ENCODE measurements at regions not wholly inside any gene's neighbourhood (a gene's known extent, or its start where the extent isn't known, plus 50 kb on each side); places are given as distances from the start of the nearest gene placed in this dataset.

GRCh38 chr12:89161557-89161956 lies 190.7 kb downstream of the DUSP6 start:
- no peak overlapping the region for H3K4me3 ChIP-seq (replicated peaks; ENCODE audit: low read depth, low read length)
- TF ChIP-seq, protein P1, sequence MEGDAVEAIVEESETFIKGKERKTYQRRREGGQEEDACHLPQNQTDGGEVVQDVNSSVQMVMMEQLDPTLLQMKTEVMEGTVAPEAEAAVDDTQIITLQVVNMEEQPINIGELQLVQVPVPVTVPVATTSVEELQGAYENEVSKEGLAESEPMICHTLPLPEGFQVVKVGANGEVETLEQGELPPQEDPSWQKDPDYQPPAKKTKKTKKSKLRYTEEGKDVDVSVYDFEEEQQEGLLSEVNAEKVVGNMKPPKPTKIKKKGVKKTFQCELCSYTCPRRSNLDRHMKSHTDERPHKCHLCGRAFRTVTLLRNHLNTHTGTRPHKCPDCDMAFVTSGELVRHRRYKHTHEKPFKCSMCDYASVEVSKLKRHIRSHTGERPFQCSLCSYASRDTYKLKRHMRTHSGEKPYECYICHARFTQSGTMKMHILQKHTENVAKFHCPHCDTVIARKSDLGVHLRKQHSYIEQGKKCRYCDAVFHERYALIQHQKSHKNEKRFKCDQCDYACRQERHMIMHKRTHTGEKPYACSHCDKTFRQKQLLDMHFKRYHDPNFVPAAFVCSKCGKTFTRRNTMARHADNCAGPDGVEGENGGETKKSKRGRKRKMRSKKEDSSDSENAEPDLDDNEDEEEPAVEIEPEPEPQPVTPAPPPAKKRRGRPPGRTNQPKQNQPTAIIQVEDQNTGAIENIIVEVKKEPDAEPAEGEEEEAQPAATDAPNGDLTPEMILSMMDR (IDR thresholded peaks at IDR 0.05; ENCODE audit: insufficient read depth, low read length, poor library complexity, severe bottlenecking): no peak
- H3K36me3 ChIP-seq (ENCODE audit: control insufficient read depth, insufficient read depth, low read length): no peaks in the 10 kb centered on the region
- no peaks in the 10 kb centered on the region for H3K27me3 ChIP-seq (replicated peaks; ENCODE audit: control insufficient read depth, insufficient read depth, low read length)
- DNase-seq (ENCODE audit: extremely low read depth, insufficient read length): no peak

DNA sequence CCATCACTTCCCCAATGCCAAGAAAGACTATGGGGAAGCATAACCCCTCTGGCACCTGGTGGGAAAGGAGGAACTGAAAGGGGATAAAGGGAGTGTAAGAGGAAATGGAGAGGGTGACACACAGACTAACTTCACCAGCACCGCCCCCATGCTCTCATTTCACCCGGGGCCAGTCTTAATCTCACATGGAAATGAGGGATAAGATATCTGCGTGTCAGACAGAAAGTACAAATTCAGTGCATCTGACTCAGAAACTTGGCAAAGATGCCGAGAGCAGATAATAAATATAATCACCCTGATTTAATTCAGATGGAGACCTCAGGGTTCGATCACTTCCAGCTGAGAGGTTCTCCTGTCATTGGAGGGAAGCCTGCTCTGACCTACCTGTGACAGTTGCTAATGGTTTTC lies 191.6 kb downstream of the DUSP6 start:
- no peaks in the 10 kb centered on the region for H3K27me3 ChIP-seq (replicated peaks; ENCODE audit: control insufficient read depth, insufficient read depth, low read length)
- DNase-seq (ENCODE audit: extremely low read depth, insufficient read length): no peak
- no peaks in the 10 kb centered on the region for H3K36me3 ChIP-seq (ENCODE audit: control insufficient read depth, insufficient read depth, low read length)
- TF ChIP-seq, protein P1 (IDR thresholded peaks at IDR 0.05; ENCODE audit: insufficient read depth, low read length, poor library complexity, severe bottlenecking): no peak
- no peak overlapping the region for H3K4me3 ChIP-seq (replicated peaks; ENCODE audit: low read depth, low read length)

DNA sequence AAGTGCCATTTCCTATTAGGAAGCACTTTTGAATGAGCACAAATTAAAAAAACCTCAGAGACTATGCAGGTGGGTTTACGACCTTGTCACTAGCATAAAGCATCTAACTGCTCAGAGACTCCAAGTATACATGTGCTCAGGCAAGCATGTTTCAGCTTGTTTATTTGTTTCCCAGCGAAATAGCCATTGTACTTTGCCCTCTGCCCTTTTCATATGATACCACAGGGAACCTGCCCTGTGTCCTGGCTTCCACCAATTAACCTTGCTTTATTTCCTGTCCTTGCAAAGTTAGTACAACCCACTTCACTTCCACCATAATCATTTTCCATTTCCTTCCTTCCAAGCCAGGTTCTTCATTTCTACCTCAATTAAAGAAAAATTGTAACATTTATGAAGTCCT lies 194.9 kb downstream of the DUSP6 start:
- DNase-seq (ENCODE audit: extremely low read depth, insufficient read length): no peak
- TF ChIP-seq, protein P1 (IDR thresholded peaks at IDR 0.05; ENCODE audit: insufficient read depth, low read length, poor library complexity, severe bottlenecking): no peak
- Histone ChIP-seq H3K27me3 (replicated peaks; ENCODE audit: control insufficient read depth, insufficient read depth, low read length) (no peaks in the 10 kb centered on the region), H3K36me3 (ENCODE audit: control insufficient read depth, insufficient read depth, low read length) (no peaks in the 10 kb centered on the region), H3K4me3 (replicated peaks; ENCODE audit: low read depth, low read length) (no peak overlapping the region)

DNA sequence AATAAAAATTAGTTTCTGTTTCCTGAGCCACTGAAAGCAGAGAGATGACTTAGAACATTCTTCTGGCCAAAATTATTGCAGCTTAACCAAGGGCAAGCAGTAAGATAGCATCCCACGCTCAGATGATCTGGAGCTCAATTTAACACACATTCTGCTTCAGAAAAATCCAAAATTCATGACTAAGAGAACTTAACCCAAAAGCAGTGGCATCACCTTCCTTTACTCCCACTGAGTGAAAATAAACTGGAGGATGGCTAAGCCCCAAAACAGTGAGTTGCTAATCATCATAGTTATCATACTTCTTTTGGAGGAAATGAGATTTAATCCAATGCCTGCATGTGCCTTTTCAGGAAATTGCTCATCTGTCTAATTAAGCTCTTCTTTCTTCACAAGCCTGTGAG lies 195.4 kb downstream of the DUSP6 start:
- Histone ChIP-seq H3K27me3 (replicated peaks; ENCODE audit: control insufficient read depth, insufficient read depth, low read length) (no peaks in the 10 kb centered on the region), H3K4me3 (replicated peaks; ENCODE audit: low read depth, low read length) (no peak overlapping the region), H3K36me3 (ENCODE audit: control insufficient read depth, insufficient read depth, low read length) (no peaks in the 10 kb centered on the region)
- DNase-seq (ENCODE audit: extremely low read depth, insufficient read length): no peak
- TF ChIP-seq, protein P1 (IDR thresholded peaks at IDR 0.05; ENCODE audit: insufficient read depth, low read length, poor library complexity, severe bottlenecking): no peak

GRCh38 chr12:89156340-89156739 lies 196.0 kb downstream of the DUSP6 start:
- TF ChIP-seq, protein P1 (IDR thresholded peaks at IDR 0.05; ENCODE audit: insufficient read depth, low read length, poor library complexity, severe bottlenecking): no peak
- DNase-seq (ENCODE audit: extremely low read depth, insufficient read length): no peak
- H3K4me3 ChIP-seq (replicated peaks; ENCODE audit: low read depth, low read length): no peak overlapping the region
- no peaks in the 10 kb centered on the region for H3K27me3 ChIP-seq (replicated peaks; ENCODE audit: control insufficient read depth, insufficient read depth, low read length)
- H3K36me3 ChIP-seq (ENCODE audit: control insufficient read depth, insufficient read depth, low read length): no peaks in the 10 kb centered on the region

DNA sequence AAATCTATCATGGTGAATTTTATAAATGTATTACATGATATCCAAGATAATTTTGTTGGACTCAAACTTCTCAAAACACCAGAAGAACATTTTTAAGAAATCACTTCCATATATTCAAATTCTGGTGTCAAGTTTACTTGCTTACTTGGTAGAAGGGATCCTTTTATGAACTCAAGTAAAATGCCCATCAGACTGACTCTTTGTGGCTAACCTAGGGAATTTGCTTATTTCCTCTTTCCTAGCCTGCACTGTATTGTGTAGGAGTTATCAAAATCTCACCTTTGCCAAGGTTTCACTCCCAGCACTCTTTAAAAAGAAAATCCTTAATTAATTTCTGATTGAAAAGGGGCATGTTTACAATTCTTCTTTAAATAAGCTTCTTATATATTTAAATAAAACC lies 196.5 kb downstream of the DUSP6 start:
- TF ChIP-seq, protein P1 (IDR thresholded peaks at IDR 0.05; ENCODE audit: insufficient read depth, low read length, poor library complexity, severe bottlenecking): no peak
- DNase-seq (ENCODE audit: extremely low read depth, insufficient read length): no peak

More for the DNA sequence above, 196.5 kb downstream of the DUSP6 start:
- Histone ChIP-seq H3K4me3 (replicated peaks; ENCODE audit: low read depth, low read length) (no peak overlapping the region), H3K27me3 (replicated peaks; ENCODE audit: control insufficient read depth, insufficient read depth, low read length) (no peaks in the 10 kb centered on the region), H3K36me3 (ENCODE audit: control insufficient read depth, insufficient read depth, low read length) (no peaks in the 10 kb centered on the region)

All from GM06990 (cell line).